H1 (cell line): ENCODE measurements at regions not wholly inside any gene's neighbourhood (a gene's known extent, or its start where the extent isn't known, plus 50 kb on each side); places are given as distances from the start of the nearest gene placed in this dataset.

Experiments used
- BACH1 ChIP-seq: IDR thresholded peaks from 2 replicates; pipeline ENCODE4 v1.6.1; 2012; ENCODE audit warnings: low read length, improper control_type of control experiment
- KDM1A ChIP-seq: fragments of 200-600, 300-600 bp; sonication (generic); IDR thresholded peaks from 2 replicates; pipeline ENCODE4 v1.7.1; 2016; ENCODE audit warnings: mild to moderate bottlenecking, low read length, borderline replicate concordance
- RAD21 ChIP-seq, 2 experiments: IDR thresholded peaks in 1 of 2; conservative IDR thresholded peaks in 1 of 2; 2 replicates each; pipeline ENCODE4 v1.6.1; 2011; ENCODE audit warnings: low read depth in 2 of 2, low read length in 2 of 2, improper control_type of control experiment in 1 of 2, inconsistent platforms in 1 of 2, mild to moderate bottlenecking in 1 of 2, moderate library complexity in 1 of 2
- TF ChIP-seq, protein P1 (sequence below), 3 experiments: IDR thresholded peaks; 1 replicate in 2 of 3; 2 replicates in 1 of 3; pipeline versions ENCODE4 v1.5.1 to v1.6.1; 2011; ENCODE audit warnings: low read length in 3 of 3, mild to moderate bottlenecking in 3 of 3, inconsistent platforms in 2 of 3, low read depth in 1 of 3, moderate library complexity in 1 of 3; ENCODE audit not compliant: insufficient read depth in 1 of 3; ENCODE audit errors: control extremely low read depth in 1 of 3
- TF ChIP-seq, protein P2 (sequence below): IDR thresholded peaks from 2 replicates; pipeline ENCODE4 v1.6.1; 2011; ENCODE audit warnings: low read depth, mild to moderate bottlenecking, low read length; ENCODE audit not compliant: insufficient read depth

DNA sequence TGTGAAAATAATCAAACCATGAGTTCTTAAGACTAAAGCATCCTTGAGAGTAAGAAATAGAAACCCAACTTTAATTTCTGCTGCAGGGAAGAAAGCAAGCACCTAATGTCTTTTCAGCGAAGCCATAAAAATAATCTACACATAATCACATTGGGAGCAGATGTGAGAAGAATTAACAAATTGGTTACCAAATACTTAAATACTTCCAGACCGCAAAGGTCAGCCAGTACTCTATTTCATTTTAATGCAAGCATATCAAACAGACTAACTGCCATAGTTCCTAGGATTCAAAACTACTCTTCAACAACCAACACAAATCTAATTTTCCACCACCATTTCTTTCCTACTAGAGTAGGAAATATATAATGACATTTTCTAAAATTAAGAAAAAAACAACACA, 144.8 kb upstream of the SLIT2 start (continued):
- TF ChIP-seq RAD21 (IDR thresholded peaks at IDR 0.05 in 1 of 2, conservative IDR thresholded peaks at IDR 0.05 in 1 of 2; ENCODE audit: low read depth in 2 of 2, low read length in 2 of 2) = no peak
- TF ChIP-seq, protein P1, sequence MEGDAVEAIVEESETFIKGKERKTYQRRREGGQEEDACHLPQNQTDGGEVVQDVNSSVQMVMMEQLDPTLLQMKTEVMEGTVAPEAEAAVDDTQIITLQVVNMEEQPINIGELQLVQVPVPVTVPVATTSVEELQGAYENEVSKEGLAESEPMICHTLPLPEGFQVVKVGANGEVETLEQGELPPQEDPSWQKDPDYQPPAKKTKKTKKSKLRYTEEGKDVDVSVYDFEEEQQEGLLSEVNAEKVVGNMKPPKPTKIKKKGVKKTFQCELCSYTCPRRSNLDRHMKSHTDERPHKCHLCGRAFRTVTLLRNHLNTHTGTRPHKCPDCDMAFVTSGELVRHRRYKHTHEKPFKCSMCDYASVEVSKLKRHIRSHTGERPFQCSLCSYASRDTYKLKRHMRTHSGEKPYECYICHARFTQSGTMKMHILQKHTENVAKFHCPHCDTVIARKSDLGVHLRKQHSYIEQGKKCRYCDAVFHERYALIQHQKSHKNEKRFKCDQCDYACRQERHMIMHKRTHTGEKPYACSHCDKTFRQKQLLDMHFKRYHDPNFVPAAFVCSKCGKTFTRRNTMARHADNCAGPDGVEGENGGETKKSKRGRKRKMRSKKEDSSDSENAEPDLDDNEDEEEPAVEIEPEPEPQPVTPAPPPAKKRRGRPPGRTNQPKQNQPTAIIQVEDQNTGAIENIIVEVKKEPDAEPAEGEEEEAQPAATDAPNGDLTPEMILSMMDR (IDR thresholded peaks at IDR 0.05; ENCODE audit: control extremely low read depth in 1 of 3, insufficient read depth in 1 of 3, low read depth in 1 of 3, low read length in 3 of 3) = no peak
- TF ChIP-seq, protein P2, sequence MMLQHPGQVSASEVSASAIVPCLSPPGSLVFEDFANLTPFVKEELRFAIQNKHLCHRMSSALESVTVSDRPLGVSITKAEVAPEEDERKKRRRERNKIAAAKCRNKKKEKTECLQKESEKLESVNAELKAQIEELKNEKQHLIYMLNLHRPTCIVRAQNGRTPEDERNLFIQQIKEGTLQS = no peak
- TF ChIP-seq BACH1 = no peak
- TF ChIP-seq KDM1A = no peak
